ENCODE measurements at regions not wholly inside any gene's neighbourhood (a gene's known extent, or its start where the extent isn't known, plus 50 kb on each side); places are given as distances from the start of the nearest gene placed in this dataset.

- no peak for DNase-seq (ENCODE audit: low read depth, low spot score)
- no peak overlapping the region for H3K4me3 ChIP-seq (ENCODE audit: low read length)
Measured at GRCh38 chr14:101072070-101072469, 168.5 kb upstream of the RTL1 start.

GRCh38 chr14:101072531-101072930, 169.0 kb upstream of the RTL1 start:
- no peak overlapping the region for H3K4me3 ChIP-seq (ENCODE audit: low read length)
- DNase-seq (ENCODE audit: low read depth, low spot score), result no peak

- DNase-seq (ENCODE audit: low read depth, low spot score), result no peak
- H3K4me3 ChIP-seq (ENCODE audit: low read length), result no peak overlapping the region
Measured at GRCh38 chr14:101072945-101073597, 169.5 kb upstream of the RTL1 start.

GRCh38 chr14:101073598-101073965, 170.1 kb upstream of the RTL1 start:
- no peak overlapping the region for H3K4me3 ChIP-seq (ENCODE audit: low read length)
- no peak for DNase-seq (ENCODE audit: low read depth, low spot score)

GRCh38 chr14:101074196-101075024, 170.9 kb upstream of the RTL1 start:
- no peak for DNase-seq (ENCODE audit: low read depth, low spot score)
- no peak overlapping the region for H3K4me3 ChIP-seq (ENCODE audit: low read length)

- H3K4me3 ChIP-seq (ENCODE audit: low read length), result no peak overlapping the region
- DNase-seq (ENCODE audit: low read depth, low spot score), result no peak
Measured at GRCh38 chr14:101075025-101075800, 171.7 kb upstream of the RTL1 start.

- no peak for DNase-seq (ENCODE audit: low read depth, low spot score)
- no peak overlapping the region for H3K4me3 ChIP-seq (ENCODE audit: low read length)
Measured at GRCh38 chr14:101075801-101076413, 172.4 kb upstream of the RTL1 start.

GRCh38 chr14:101076451-101077198, 173.1 kb upstream of the RTL1 start:
- no peak overlapping the region for H3K4me3 ChIP-seq (ENCODE audit: low read length)

GRCh38 chr14:101077481-101078074, 174.1 kb upstream of the RTL1 start:
- no peak overlapping the region for H3K4me3 ChIP-seq (ENCODE audit: low read length)

More at GRCh38 chr14:101076451-101077198, 173.1 kb upstream of the RTL1 start:
- no peak for DNase-seq (ENCODE audit: low read depth, low spot score)

GRCh38 chr14:101078170-101078891, 174.8 kb upstream of the RTL1 start:
- no peak overlapping the region for H3K4me3 ChIP-seq (ENCODE audit: low read length)
- no peak for DNase-seq (ENCODE audit: low read depth, low spot score)

More at GRCh38 chr14:101077481-101078074, 174.1 kb upstream of the RTL1 start:
- DNase-seq (ENCODE audit: low read depth, low spot score), result no peak

- no peak for DNase-seq (ENCODE audit: low read depth, low spot score)
Measured at GRCh38 chr14:101078892-101079221, 175.3 kb upstream of the RTL1 start.

GRCh38 chr14:101080922-101081593, 177.5 kb upstream of the RTL1 start:
- H3K4me3 ChIP-seq (ENCODE audit: low read length), result no peak overlapping the region
- no peak for DNase-seq (ENCODE audit: low read depth, low spot score)

More at GRCh38 chr14:101078892-101079221, 175.3 kb upstream of the RTL1 start:
- no peak overlapping the region for H3K4me3 ChIP-seq (ENCODE audit: low read length)

- no peak overlapping the region for H3K4me3 ChIP-seq (ENCODE audit: low read length)
- no peak for DNase-seq (ENCODE audit: low read depth, low spot score)
Measured at GRCh38 chr14:101082036-101082435, 178.5 kb upstream of the RTL1 start.

- no peak for DNase-seq (ENCODE audit: low read depth, low spot score)
- H3K4me3 ChIP-seq (ENCODE audit: low read length), result no peak overlapping the region
Measured at GRCh38 chr14:101082436-101083384, 179.2 kb upstream of the RTL1 start.

GRCh38 chr14:101083564-101084435, 180.3 kb upstream of the RTL1 start:
- peak; percentile 4 for DNase-seq (ENCODE audit: low read depth, low spot score)
- no peak overlapping the region for H3K4me3 ChIP-seq (ENCODE audit: low read length)
